ENCODE measurements at regions not wholly inside any gene's neighbourhood (a gene's known extent, or its start where the extent isn't known, plus 50 kb on each side); places are given as distances from the start of the nearest gene placed in this dataset.
"Not testable (repeated sequence)": the region's sequence is repeated elsewhere in the genome, so short reads cannot be mapped to it uniquely, and the experiment has no call there.

DNA sequence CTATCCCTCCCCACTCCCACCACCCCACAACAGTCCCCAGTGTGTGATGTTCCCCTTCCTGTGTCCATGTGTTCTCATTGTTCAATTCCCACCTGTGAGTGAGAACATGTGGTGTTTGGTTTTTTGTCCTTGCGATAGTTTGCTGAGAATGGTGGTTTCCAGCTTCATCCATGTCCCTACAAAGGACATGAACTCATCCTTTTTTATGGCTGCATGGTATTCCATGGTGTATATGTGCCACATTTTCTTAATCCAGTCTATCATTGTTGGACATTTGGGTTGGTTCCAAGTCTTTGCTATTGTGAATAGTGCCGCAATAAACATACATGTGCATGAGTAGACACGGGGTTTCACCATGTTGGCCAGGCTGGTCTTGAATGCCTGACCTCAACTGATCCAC, 109.8 kb downstream of the USP22 start:
- not testable (repeated sequence) for TF ChIP-seq EZH2 (IDR thresholded peaks at IDR 0.05; ENCODE audit: borderline replicate concordance, low read depth, low read length); NCOA4 (IDR thresholded peaks at IDR 0.05; ENCODE audit: partially characterized antibody); EGR1 (conservative IDR thresholded peaks at IDR 0.05); ZNF707 (CRISPR knock-in tag; conservative IDR thresholded peaks at IDR 0.05); MED1 (CRISPR knock-in tag; IDR thresholded peaks at IDR 0.05; ENCODE audit: borderline replicate concordance)
